DLD1 (cell line): ENCODE measurements at regions not wholly inside any gene's neighbourhood (a gene's known extent, or its start where the extent isn't known, plus 50 kb on each side); places are given as distances from the start of the nearest gene placed in this dataset.
"Not testable (repeated sequence)": the region's sequence is repeated elsewhere in the genome, so short reads cannot be mapped to it uniquely, and the experiment has no call there.

ENCODE experiments used
- in situ Hi-C: cut with HindIII; loops from 2 replicates; pipeline ENCODE4 v1.10.0; 2017; ENCODE audit warnings: low sequenced_read_pairs

DNA sequence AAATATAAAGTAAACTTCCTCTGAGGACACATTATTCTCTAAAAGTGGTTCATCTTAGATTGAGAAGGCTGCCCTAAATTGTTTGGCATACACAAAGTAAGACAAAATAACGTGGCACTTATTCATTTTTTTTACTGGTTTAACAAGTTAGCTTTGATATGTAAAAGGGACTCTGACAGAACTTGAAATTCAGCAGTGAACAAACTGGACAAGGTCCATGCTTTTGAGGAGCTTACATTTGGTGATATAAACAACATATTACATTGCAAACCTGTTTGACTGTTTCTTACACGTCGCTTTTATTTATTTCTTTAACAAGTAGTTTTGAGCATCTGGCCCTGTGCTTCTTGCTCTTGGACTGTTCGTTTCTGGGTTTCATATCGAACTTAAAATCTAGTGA lies 253.1 kb upstream of the POM121L12 start:
- in situ Hi-C loops = no loop called here

DNA sequence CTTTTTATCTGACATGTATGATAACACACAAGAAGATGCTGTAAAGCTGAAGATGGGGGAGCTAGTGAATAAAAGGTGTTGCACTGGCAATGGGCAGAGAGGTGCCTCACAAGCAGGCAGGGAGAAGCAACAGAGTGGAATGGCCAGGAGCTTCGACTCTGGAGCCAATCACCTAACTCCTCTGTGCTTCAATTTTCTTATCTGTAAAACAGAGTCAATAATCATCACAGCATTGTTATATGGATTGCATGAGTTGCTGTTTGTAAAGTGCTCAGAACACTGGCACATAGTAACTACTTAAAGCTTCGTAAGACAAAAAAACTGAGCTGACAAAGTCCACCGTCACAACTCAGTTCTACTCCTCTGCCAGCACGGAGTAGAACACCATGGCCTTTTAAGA lies 254.2 kb upstream of the POM121L12 start:
- in situ Hi-C loops = no loop called here

DNA sequence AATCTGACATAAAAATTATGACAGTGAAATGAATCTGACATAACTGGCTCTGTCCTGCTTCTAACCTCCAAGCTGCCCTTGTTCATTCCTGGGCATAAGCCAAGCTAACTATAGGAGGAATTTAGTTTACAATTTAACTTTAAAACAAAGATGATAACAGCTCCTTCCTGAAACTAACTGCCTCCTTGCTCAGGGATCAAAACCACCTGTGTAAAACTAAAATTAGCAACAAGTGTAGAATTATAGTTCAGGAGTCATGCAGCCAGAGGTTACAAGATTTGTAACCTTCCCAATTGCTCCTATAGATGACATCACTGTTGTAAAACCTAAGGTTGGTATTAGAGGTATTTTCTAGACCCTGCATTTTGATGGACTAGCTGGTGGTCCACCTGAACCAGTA lies 256.4 kb upstream of the POM121L12 start:
- in situ Hi-C loops = no loop called here

DNA sequence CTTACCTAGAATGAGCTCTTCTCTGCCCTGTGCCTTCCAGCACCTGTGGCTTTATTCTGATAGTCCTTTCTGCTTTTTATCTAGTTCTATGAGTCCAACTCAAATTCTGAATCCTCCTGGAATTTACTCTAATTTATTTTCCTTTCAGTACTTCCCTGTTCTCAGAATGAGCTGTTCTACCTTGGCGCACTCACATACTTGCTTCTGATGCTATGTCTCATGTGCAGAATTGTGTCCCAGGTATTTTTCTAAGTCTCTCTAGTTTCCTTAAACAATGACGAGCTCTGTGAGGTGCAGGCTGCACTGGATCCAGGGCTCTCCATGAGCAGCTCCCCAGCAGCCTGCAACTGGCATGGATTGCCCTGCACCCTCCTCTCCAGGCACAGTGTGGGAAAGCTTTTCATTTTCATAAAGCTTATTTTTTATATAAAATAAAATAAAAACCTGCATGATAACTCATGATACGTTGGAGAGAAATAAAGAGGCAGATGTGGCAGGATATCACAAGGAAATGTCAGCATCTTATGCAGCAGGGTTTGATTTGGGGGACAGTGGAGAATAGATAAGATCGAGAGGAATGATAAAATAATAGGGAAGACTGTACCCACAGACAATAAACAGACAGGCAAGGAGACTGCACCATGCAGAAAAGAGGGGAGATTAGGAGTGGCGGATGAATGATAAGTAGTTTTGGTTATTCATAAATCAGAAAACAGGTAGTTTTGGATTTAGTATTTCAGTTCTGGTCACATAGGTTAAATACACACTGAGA lies 258.2 kb upstream of the POM121L12 start:
- in situ Hi-C loops = no loop called here

DNA sequence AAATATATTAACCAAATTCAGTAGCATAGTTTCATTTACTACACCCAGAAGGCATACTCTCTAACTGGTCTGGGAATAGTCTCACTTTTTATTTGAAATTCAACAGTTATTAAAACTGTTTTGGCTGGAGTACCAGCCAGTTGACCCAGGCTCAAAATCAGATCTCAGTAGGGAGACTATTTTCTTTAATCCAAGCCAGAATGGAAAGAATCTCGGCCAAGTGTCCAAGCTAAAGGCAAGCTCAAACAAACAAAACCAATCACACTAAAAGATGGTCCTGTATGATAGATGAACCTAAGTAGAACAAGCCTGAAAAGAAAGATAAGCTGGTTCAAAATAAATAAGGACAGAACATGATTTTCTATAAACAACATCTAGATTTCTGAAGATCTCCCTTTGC lies 259.6 kb upstream of the POM121L12 start:
- in situ Hi-C loops = no loop called here

DNA sequence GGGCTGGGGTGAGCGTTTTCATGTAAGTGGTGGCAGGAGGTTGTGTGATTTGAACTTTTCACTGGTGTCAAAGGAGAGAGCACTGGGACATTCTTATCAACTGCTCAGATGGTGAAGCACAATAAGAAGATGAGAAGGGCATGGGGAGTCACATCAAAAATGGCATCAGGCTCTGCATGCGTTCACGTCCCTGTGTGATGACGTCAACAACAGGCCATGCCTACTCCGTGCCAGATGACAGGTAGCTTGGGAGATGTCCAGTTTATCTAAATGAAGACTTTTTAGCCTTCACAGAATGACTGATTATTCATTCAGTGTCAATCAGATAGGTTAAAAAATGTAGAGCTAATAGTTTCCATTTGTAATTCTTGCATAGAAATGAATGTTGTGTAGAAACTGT lies 264.3 kb upstream of the POM121L12 start:
- in situ Hi-C loops = no loop called here

DNA sequence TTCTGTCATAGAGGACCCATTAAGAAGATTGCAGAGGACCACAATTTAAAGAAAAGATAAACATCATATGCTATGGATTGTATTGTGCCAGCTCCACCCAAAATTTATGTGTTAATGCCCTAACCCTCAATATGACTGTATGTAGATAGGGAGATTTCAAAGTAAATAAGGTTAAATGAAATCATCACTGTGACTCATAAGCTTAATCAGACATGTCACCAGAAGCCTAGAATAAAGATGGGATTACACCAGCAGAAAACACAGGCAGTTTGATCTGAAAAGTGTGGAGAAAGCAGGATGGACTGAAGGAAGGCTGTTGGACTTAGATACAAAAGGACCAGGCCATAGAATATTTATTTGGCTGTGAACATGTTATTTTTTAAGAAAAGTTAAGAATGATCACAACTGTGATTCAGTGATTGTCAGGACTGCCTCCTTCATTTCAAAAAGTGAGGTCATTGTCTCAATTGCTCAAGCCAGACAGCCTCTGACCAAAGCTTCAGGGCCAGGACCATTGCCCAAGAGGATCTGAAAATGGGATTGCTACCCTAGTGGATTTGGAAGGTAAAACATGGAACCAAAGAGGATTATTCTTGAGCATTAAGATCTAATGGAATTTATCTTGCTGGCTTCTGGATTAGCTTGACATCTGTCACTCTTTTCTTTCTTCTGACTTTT lies 270.8 kb upstream of the POM121L12 start:
- in situ Hi-C loops = no loop called here

DNA sequence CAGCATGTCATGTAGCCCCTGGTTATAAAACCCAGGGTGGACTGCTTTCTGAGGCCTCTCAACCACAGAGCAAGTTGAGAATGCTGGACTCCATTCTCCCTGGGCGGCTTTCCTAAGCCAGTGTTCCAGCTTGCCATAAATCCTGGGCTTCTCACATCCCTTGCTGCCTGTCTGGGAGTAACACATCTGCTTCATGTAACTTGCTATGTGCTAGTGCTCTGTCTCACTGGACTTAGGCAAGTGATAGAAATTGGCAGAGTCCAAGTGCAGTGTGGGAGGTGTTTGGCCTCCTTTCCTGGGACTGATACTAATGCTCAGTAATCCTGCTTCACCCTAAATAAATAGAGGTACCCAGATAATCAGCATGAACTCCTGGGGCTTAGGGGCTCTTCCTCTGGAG lies 277.1 kb upstream of the POM121L12 start:
- in situ Hi-C loops = no loop called here

DNA sequence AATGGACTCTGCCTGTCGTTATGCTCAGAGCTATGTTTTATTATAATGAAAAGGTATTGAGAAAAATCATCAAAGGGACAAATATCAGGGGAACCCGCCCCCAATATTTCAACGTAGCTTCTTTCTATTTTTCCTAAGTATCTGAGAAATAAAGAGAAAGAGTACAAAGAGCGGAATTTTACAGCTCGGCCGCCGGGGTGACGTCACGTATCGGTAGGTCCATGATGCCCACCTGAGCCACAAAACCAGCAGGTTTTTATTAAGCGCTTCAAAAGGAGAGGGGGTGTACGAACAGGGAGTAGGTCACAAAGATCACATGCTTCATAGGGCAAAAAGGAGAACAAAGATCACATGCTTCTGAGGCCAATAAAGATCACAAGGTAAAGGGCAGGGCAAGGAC lies 281.6 kb upstream of the POM121L12 start:
- in situ Hi-C loops = no loop called here

DNA sequence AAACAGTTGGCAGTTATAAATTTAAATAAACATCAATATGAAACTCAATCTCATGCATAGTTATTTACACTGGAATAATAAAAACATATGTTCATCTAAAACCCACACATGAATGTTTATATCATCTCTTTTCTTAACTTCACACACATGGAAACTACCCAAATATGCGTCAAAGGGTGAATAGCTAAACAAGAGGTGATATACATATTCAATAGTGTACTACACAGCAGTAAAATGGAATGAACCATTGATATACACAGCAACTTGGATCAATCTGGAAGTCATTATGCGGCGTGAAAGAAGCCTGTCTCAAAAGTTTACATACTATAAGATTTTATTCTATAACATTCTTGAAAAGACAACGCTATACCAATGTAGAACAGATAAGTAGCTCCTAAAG lies 282.5 kb upstream of the POM121L12 start:
- in situ Hi-C loops = no loop called here

DNA sequence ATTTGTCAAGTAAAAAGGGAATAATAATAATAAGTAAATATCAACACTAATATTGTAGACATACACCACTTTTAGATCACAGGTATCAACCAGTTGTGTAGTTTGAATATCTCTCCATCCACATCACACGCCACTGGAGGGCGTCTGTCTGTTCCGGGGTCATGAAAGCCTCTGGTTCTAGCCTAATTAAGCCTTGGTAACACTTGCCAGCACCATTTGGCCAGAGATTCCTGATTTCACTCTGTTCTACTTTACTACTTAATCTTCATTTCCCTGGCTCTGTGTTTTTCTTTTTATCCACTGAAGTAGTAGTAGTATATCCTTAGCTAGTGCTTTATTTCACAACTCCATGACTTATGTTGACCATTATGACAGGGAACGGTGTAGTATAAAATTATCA lies 285.6 kb upstream of the POM121L12 start:
- in situ Hi-C loops = no loop called here

DNA sequence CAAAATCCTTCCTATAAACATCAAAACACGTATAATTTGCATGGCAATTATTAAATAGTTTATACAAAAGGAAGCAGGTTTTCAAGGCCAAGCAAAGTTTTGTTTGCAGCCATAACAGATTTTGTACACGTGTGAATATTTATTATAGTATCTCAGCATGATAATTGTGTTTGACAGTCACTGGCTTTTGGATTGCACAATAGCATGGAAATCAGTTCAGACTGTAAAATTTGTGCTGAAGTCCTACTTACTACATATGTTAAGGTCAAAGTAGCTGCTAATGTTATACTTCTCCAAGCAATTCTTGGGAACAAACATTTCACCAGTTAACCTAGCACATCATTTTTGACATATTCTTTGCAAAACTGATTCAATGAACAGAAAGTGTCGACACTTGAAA lies 287.6 kb upstream of the POM121L12 start:
- in situ Hi-C loops = no loop called here

DNA sequence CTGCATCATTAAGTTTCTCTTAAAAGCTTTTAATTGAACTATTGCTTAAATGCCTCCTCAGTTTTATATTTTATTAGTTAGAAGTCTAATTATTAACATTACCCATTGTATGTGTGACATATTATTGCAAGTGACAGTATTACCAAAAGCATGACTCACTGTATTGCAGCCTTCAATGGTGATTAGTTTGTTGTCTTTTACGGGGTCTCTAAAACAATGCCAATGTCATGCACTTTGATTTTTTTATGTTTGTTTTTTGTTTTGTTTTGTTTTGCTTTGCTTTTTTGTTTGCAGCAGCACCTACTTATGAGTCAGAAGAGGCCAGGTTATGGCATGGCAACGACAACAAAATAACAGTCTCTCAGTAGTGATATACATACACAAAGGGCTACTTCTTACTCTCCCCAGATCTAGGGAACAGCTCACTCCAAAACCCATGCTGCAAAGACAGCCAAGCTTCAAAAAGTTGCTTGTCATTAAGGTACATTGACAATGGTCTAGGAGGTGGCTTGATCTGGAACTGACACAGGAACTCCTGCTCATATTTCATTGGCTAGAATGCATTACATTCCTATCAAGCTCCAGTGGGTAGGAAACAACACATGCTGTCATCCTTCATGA lies 293.7 kb upstream of the POM121L12 start:
- in situ Hi-C loops = no loop called here

DNA sequence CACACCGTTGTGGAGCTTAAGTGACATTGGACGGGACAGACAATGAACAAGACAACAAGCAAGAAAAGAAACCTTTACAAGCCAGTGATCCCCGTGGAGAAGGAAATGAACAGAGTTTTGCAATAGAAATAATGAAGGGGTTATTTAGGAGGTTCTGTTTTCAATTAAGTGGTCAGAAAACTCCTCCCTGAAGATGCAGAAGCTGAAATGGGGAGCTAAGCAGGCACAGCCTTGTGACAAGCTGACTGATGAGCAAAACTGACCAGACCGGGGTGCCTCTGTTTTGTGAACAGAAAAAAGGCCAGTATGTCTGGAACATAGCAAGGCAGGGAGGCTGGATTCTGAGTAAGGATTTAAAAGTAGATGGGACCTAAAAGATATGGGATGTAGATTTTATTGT lies 299.8 kb upstream of the POM121L12 start:
- in situ Hi-C loops = no loop called here

DNA sequence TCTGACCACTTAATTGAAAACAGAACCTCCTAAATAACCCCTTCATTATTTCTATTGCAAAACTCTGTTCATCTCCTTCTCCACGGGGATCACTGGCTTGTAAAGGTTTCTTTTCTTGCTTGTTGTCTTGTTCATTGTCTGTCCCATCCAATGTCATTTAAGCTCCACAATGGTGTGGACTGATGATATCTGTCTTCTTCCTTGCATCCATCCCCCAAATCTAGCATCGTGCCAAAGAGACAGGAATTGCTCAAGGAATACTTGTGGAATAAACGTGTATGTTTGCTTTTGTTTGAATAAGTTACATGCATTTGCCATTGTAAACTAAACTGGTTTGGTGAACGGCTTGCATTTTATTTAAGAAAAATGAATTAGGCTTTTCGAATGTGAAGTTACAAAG lies 306.8 kb upstream of the POM121L12 start:
- in situ Hi-C loops = not testable (repeated sequence)

DNA sequence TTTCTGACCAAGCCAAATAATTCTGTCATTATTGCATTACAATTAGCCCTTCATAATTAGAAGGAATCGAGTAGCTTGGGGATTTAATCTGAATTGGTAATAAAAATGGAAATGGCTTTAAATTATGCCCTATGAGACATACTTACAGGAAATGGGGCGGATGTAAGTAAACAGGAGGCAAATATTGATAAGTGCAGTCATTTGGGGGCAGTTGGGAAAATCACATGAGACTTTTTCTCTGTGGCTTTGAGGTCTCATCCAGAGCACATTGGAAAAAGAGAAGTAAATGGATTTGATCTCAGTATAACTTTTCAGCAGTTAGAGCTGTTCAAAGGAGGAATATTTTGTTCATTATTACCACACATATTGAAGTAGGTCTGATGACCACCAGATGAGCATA lies 307.8 kb upstream of the POM121L12 start:
- in situ Hi-C loops = no loop called here

DNA sequence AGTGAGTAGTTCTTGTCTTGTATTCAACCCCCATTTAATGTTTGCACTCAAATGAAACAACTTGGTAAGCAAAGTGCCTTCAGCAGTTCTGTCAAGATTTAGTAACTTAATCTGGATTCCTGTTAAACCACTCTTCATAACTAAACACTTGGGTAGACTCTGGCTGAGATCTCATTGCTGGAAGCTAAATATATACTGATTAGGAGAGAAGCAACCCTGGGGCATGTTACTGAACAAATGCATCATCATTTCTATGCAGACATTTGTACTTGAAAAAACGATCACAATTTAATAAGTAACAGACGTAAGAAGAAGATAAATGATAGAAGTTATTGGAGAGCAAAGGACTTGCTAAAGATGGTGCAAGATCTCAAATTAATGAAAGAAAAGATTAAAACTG lies 308.4 kb upstream of the POM121L12 start:
- in situ Hi-C loops = no loop called here

DNA sequence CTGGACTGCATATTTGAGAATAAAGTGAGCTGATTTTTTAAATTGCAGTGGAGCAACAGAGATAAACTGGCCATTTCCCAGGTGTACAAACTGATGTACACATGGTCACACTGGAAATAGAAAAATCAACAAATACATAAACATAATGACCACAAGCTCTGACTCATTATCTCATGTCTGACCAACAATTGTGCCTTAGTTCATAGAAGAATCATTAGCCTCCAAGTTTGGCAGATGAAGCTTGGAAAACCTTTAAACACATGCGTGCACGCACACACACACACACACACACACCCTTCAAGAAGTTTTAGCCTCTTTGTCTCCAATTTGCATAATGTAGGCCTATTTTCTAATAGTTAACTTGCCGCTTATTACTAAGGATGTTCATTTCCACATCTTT lies 308.9 kb upstream of the POM121L12 start:
- in situ Hi-C loops = no loop called here

DNA sequence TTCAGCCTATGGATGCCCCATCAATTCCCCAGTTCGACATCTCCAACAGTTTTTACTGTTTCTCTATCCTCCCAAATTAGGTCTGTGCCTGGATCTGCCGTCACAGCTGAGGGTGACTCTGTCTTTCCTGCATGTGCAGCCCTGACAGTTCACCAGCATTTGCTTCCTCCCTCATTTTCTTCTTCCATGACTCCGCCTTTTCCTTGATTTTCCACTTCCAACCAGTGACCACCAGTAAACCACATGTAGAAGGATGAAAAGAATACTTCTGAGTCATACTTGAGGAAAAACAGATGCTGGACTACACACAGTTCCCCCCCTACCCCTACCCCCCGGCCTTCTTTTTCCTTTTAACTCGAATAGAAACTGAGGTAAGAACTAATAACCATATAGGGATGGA lies 311.8 kb upstream of the POM121L12 start:
- in situ Hi-C loops = no loop called here

DNA sequence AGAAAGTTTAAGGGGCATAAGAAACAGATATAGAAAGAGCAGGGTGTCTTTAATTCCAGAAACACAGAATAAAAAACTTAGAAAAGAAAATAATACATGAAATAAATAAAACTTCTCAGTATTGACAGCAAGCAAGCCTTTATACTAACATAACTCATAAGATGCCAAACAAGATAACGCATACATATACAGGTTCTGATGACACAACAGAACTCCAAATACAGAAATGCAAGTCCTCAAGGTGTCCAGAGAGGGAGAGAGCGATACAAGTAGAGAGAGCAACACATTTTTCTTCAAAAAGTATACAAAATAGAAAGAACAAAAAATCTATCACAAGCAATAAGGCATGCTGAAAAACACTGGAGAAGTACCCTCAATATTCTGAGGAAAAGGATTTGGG lies 314.6 kb upstream of the POM121L12 start:
- in situ Hi-C loops = no loop called here

DNA sequence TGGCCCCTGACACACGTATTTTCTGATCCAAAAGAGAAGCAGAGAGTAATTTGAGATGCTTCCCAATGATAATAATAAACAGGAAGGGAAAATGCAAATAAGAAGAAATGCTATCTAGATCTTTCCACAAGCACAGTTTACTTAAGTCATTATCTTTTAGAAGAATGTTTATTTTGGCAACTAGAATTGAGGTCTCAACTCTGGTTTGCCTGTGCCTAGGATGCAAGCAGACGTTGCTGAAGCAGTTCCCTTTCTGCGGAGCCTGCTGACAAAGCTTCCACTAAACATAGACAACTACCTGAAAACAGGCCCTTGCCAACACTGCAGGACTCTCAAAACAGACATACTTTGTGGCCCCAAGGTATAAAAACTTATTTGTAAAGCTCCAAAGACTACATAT lies 315.8 kb upstream of the POM121L12 start:
- in situ Hi-C loops = no loop called here

DNA sequence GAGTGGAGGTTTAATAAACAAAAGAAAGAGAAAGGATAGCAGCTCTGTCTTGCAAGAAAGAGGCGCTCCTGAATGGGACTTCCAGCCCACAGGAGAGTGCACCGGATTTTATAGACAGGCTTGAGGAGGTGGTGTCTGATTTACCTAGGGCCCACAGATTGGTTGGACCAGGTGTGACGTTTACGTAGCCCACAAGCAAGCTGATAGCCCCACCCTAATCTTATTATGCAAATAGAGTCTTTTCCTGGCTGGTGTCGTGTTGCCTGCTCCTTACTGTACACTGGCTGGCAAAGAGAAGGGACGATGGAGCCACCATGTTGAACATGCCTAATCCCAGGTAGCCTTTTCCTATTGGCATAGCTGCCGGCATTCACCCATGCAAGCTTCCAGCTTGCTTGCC lies 319.7 kb upstream of the POM121L12 start:
- in situ Hi-C loops = no loop called here
